ENCODE measurements at regions not wholly inside any gene's neighbourhood (a gene's known extent, or its start where the extent isn't known, plus 50 kb on each side); places are given as distances from the start of the nearest gene placed in this dataset.

- Histone ChIP-seq H3K9me3 (replicated peaks; ENCODE audit: insufficient read depth, low read length) (no peaks in the 10 kb centered on the region), H4K20me1 (ENCODE audit: insufficient read depth, low read length) (no peaks in the 10 kb centered on the region), H3K27ac (ENCODE audit: low read length) (no peak overlapping the region), H3F3A (ENCODE audit: insufficient read depth, low read length) (no peaks in the 10 kb centered on the region), H3K27me3 (replicated peaks; ENCODE audit: insufficient read depth, low read length) (no peaks in the 10 kb centered on the region), H3K9me2 (replicated peaks; ENCODE audit: insufficient read depth, low read length) (no peaks in the 10 kb centered on the region), H3K36me3 (replicated peaks; ENCODE audit: insufficient read depth, low read length) (no peaks in the 10 kb centered on the region), H3K4me2 (ENCODE audit: low read depth, low read length) (no peak overlapping the region), H2AFZ (ENCODE audit: low read length) (no peak overlapping the region), H3K4me1 (ENCODE audit: low read length) (no peaks in the 10 kb centered on the region), H3K4me3 (ENCODE audit: low read length) (no peak overlapping the region), H3K9ac (ENCODE audit: low read length) (no peak overlapping the region), H3K79me2 (ENCODE audit: low read length) (no peaks in the 10 kb centered on the region)
- no peak for DNase-seq
- no peak for TF ChIP-seq CTCF (IDR thresholded peaks at IDR 0.05; ENCODE audit: low read length)
- no peak for TF ChIP-seq EZH2 (optimal IDR thresholded peaks at IDR 0.05; ENCODE audit: low read depth, low read length)
- no peak for TF ChIP-seq EZH2phosphoT487 (IDR thresholded peaks at IDR 0.05; ENCODE audit: low read length)
Observed at GRCh38 chr6:71502168-71502567, 213.6 kb downstream of the OGFRL1 start.

GRCh38 chr6:71502956-71503355, 214.3 kb downstream of the OGFRL1 start:
- Histone ChIP-seq H3K9ac (ENCODE audit: low read length) (no peak overlapping the region), H3K27ac (ENCODE audit: low read length) (no peak overlapping the region)

GRCh38 chr6:71507183-71507582, 218.6 kb downstream of the OGFRL1 start:
- Histone ChIP-seq H3K36me3 (replicated peaks; ENCODE audit: insufficient read depth, low read length) (no peaks in the 10 kb centered on the region), H3K4me1 (ENCODE audit: low read length) (peaks cover 8% of the 10 kb centered on the region), H2AFZ (ENCODE audit: low read length) (no peak overlapping the region), H3F3A (ENCODE audit: insufficient read depth, low read length) (no peaks in the 10 kb centered on the region), H3K27me3 (replicated peaks; ENCODE audit: insufficient read depth, low read length) (no peaks in the 10 kb centered on the region), H3K4me2 (ENCODE audit: low read depth, low read length) (no peak overlapping the region), H4K20me1 (ENCODE audit: insufficient read depth, low read length) (no peaks in the 10 kb centered on the region), H3K9me3 (replicated peaks; ENCODE audit: insufficient read depth, low read length) (no peaks in the 10 kb centered on the region), H3K9me2 (replicated peaks; ENCODE audit: insufficient read depth, low read length) (no peaks in the 10 kb centered on the region), H3K79me2 (ENCODE audit: low read length) (no peaks in the 10 kb centered on the region), H3K4me3 (ENCODE audit: low read length) (no peak overlapping the region), H3K9ac (ENCODE audit: low read length) (no peak overlapping the region), H3K27ac (ENCODE audit: low read length) (no peak overlapping the region)
- TF ChIP-seq CTCF (IDR thresholded peaks at IDR 0.05; ENCODE audit: low read length) (no peak), EZH2 (optimal IDR thresholded peaks at IDR 0.05; ENCODE audit: low read depth, low read length) (no peak), EZH2phosphoT487 (IDR thresholded peaks at IDR 0.05; ENCODE audit: low read length) (no peak)
- DNase-seq = no peak

More at GRCh38 chr6:71502956-71503355, 214.3 kb downstream of the OGFRL1 start:
- H3K36me3 ChIP-seq (replicated peaks; ENCODE audit: insufficient read depth, low read length) = no peaks in the 10 kb centered on the region
- H3K27me3 ChIP-seq (replicated peaks; ENCODE audit: insufficient read depth, low read length) = no peaks in the 10 kb centered on the region
- H3K4me2 ChIP-seq (ENCODE audit: low read depth, low read length) = no peak overlapping the region
- no peak overlapping the region for H3K4me3 ChIP-seq (ENCODE audit: low read length)
- no peaks in the 10 kb centered on the region for H3K4me1 ChIP-seq (ENCODE audit: low read length)
- no peaks in the 10 kb centered on the region for H3K9me2 ChIP-seq (replicated peaks; ENCODE audit: insufficient read depth, low read length)
- no peaks in the 10 kb centered on the region for H3F3A ChIP-seq (ENCODE audit: insufficient read depth, low read length)
- H3K79me2 ChIP-seq (ENCODE audit: low read length) = no peaks in the 10 kb centered on the region
- no peak for DNase-seq
- H3K9me3 ChIP-seq (replicated peaks; ENCODE audit: insufficient read depth, low read length) = no peaks in the 10 kb centered on the region
- no peaks in the 10 kb centered on the region for H4K20me1 ChIP-seq (ENCODE audit: insufficient read depth, low read length)
- TF ChIP-seq EZH2 (optimal IDR thresholded peaks at IDR 0.05; ENCODE audit: low read depth, low read length) (no peak), EZH2phosphoT487 (IDR thresholded peaks at IDR 0.05; ENCODE audit: low read length) (no peak), CTCF (IDR thresholded peaks at IDR 0.05; ENCODE audit: low read length) (no peak)
- no peak overlapping the region for H2AFZ ChIP-seq (ENCODE audit: low read length)

Data from MM.1S (cell line).